Islet precursor cell (in vitro differentiated cells): ENCODE measurements at regions not wholly inside any gene's neighbourhood (a gene's known extent, or its start where the extent isn't known, plus 50 kb on each side); places are given as distances from the start of the nearest gene placed in this dataset.
A peak's percentile ranks its signal among the peaks of the same experiment; 100 is the strongest.
"Not testable (repeated sequence)": the region's sequence is repeated elsewhere in the genome, so short reads cannot be mapped to it uniquely, and the experiment has no call there.

ENCODE experiments used
- DNase-seq: peaks from one replicate; pipeline ENCODE4 v3.0.0-alpha.2; 2018

- no peak for DNase-seq
Observed at GRCh38 chr4:1558205-1558604, 125.9 kb downstream of the FAM53A start.

DNA sequence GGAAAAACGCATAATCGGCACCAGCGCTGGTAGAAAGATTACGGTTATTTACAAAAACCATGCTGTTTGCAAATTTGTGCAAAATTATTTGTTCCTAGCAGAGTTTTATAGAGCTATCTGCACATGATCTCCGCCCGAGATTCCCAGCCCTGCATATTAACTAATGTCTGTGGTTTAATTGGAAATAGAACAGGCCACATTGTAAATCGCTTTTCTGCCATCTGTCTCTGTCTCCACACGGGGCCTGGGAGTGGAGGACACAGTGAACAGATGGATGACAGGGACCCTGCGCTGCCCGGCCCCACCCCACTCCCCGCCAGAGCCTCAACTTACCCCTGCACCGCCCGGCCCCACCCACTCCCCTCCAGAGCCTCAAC is 126.9 kb downstream of the FAM53A start:
- no peak for DNase-seq

- DNase-seq, result peak; percentile 65
Observed at GRCh38 chr4:1556541-1557220, 127.4 kb downstream of the FAM53A start.

DNA sequence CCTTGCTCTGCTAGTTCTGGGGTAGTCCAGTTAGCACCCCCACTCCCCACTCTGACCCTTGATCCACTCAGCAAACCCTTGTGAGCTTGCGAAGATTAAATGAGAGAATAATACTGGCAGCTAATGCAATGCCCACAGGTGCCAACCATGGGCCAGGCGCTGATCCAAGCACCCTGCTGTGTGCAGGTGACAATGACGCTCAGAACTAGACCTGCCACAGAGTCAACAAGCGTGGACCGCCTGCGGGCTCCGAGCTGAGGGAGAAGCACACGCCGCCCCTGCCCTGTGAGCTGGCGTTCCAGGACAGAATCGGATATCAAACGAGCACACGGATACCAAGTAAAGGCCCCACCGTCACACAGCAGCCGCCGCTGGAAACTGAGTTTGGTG is 129.2 kb downstream of the FAM53A start:
- no peak for DNase-seq

- DNase-seq, result no peak
Observed at GRCh38 chr4:1554246-1554875, 129.8 kb downstream of the FAM53A start.

GRCh38 chr4:1553365-1553764 is 130.7 kb downstream of the FAM53A start:
- no peak for DNase-seq

DNA sequence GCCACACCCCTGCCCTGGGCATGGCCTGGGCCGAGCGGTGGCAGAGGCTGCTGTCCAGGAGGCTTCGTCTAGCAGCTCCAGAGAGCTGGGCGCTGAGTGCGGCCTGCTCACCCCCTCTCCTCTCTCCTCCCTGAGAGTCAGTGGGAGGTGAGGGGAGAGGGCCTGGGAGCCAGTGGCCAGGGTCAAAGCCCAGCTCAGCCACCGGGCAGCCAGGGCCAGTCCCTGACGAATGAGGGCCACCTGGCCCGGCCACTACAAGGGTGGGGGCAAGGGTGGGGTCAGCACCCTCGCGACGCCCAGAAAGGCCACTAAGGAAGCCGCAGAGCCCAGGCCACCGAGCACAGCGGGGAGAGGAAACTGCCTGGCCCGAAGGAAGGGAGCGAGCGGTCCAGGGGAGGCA is 131.7 kb downstream of the FAM53A start:
- DNase-seq, result no peak

DNA sequence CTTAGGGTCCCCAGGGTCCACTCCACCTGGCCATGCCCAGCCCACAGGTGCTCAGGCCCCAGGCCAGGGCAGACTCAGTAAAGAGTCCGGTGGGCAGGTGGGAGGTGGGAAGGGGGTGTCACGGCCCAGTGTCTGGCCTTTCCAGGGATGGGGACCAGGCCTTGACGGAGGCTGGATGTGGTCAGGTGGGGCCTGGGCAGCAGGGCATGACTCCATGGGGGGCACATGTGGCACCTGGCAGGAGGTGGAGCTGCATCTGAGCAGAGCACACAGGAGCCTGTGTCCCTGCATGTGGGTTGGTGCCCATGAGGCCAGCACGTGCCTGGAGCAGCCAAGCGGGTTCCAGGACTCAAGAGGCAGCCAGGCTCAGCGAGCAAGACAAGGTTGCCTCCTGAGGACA is 132.9 kb downstream of the FAM53A start:
- no peak for DNase-seq

- DNase-seq, result no peak
Observed at GRCh38 chr4:1550122-1551070, 133.7 kb downstream of the FAM53A start.

DNA sequence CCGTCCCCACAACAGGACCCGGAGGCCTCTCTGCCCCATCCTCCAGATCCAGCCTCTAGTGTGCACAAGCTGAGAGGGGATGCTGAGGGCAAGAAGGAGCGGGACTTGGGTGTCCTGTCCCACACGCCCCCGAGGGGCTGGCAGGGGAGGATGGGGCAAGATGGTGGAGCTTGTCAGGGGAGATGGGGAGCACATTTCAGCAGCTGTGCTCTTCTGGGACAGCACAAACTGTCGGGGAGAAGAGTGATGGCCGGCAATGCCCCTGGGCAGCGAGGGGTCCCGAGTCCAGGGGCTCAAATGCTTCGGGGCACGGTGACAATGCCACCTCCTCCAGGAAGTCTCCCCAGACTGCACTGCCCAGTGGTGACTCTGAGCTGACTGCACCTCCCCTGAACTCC is 134.5 kb downstream of the FAM53A start:
- DNase-seq, result no peak

- DNase-seq, result peak; percentile 85
Observed at GRCh38 chr4:1548827-1549637, 135.1 kb downstream of the FAM53A start.

DNA sequence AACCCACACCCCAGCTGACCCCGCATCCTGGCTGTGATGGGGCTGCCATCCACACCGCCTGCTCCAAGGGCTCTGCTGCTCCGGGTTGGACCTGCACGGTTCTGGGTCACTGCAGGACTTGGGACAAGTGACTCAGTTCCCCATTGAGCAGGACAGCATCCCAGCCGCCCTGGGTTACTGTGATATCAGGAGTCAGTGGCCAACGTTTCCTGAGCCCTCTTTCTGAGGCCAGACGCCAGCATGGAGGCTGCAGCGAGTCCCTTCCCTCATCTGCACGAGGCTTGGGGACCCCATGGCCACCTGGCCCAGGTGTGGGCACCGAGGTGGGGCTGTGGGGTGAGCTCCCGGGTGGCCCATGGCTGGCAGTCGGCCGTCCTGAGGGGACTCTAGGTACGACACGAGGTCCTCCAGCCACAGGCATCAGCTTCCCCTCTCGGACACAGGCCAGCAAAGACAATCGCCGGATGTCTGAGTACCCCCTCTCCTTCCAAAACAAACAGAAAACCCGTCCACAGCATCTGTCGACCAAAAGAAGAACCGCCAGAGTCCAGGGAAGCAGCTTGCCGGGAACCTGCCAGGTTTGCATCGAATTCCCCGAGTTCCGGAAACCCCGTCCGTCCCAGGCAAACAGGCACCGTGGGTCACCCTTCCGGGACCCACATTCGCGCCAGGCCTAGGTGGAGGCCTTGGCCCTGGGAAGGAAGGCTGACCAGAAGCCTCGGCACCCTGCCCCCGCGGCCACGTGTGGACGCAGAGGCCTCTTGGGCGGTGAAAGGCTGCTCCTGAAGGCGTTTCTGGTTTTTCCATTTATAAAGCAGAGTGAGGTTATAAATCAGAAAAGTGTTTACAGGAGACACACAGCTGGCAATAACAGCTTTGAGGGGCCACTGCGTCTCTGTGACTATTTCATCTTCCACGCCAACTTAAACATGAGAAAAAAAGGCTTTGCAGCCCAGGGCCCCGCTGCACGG is 136.0 kb downstream of the FAM53A start:
- no peak for DNase-seq

- no peak for DNase-seq
Observed at GRCh38 chr4:1547131-1547855, 136.8 kb downstream of the FAM53A start.

DNA sequence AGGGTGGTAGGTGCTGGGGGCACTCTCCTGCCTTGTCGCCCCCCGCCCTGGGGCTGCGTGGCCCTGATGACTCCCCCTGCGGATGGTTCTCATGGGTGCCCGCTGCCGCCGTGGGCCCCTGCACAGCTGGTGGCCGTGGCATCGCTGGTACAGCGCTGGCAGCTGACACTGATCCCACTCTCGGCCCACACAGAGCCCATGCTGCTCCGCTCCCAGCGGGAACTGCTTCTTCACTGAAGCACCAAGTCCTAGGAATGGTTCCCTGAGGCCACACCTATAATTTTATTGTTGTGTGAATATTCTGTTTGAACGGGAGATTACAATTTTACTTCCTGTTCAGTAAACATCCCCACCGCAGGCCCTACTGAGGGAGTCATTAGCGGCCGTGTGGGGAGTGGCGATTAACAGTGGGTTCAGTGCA is 138.6 kb upstream of the NKX1-1 start:
- no peak for DNase-seq

DNA sequence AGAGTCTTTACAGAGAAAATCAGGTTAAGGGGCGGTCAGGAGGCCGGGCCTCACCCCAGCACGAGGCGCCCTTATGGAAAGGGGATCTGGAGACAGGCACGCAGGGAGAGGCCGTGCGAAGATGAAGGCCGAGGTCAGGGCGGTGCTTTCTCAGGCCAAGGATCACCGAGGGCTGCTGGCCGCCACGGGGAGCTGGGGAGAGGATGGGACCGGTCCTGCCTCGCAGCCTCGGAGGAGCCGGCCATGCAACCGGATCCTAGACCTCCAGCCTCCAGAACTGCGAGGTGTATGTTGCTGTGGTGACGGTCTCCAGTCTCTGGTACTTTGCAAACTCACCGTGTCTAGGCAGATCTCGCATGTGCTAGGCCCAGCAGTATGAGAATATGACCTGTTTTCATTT is 138.2 kb upstream of the NKX1-1 start:
- DNase-seq, result not testable (repeated sequence)

- no peak for DNase-seq
Observed at GRCh38 chr4:1543976-1544375, 137.7 kb upstream of the NKX1-1 start.

DNA sequence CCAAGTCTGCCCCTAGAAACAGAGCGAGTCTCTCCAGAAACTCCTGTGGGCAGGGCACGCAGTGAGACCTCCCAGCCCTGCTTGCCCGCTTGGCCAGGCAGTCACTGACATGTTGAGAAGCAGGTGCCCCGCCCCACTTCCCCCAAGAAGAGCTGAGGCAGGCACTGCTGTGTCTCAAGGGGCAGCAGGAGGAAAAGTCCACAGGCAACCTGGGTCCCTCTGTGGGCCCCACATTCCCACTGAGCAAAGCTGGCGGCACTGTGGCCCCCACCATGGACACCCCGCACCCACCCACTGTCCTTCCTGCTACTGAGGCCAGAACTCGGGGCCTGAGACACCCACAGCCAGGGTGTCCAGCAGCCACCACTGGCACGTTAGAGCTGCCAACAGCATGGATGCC is 137.3 kb upstream of the NKX1-1 start:
- no peak for DNase-seq

GRCh38 chr4:1542516-1543320 is 136.5 kb upstream of the NKX1-1 start:
- no peak for DNase-seq

DNA sequence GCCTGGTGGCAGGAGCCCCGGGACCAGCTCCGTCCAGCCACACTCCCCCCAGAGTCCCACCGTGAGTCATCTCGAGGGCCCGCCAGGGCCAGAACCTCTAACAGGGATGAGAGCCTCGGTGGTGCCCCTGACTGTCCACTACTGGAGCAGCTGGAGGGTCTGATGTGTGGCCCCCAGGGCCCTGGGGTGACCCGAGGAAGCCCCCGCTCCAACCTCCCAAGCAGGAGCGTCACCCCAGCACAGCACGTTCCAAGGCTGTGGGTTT is 135.9 kb upstream of the NKX1-1 start:
- no peak for DNase-seq

GRCh38 chr4:1541449-1542225 is 135.4 kb upstream of the NKX1-1 start:
- DNase-seq, result no peak
